ENCODE measurements at regions not wholly inside any gene's neighbourhood (a gene's known extent, or its start where the extent isn't known, plus 50 kb on each side); places are given as distances from the start of the nearest gene placed in this dataset.

DNA sequence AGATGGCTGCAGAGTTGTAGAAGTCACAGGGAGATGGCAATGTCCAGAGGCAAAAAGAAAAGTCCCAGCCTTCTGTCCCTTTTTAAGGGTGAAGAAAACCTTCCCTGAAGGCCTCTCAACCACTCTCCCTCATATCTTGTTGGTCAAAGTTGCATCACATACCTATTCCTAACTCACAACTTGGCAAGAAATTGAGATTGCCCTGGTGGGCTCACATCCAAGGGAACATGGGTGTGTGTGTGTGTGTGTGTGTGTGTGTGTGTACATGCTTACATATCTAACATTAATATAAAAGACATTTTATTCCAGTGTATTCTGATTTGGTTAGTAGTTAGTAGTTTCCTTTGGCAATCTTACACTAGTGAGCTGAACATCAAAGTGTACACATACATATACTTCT is 144.3 kb upstream of the SALL4 start (continued):
- TF ChIP-seq, protein P1, sequence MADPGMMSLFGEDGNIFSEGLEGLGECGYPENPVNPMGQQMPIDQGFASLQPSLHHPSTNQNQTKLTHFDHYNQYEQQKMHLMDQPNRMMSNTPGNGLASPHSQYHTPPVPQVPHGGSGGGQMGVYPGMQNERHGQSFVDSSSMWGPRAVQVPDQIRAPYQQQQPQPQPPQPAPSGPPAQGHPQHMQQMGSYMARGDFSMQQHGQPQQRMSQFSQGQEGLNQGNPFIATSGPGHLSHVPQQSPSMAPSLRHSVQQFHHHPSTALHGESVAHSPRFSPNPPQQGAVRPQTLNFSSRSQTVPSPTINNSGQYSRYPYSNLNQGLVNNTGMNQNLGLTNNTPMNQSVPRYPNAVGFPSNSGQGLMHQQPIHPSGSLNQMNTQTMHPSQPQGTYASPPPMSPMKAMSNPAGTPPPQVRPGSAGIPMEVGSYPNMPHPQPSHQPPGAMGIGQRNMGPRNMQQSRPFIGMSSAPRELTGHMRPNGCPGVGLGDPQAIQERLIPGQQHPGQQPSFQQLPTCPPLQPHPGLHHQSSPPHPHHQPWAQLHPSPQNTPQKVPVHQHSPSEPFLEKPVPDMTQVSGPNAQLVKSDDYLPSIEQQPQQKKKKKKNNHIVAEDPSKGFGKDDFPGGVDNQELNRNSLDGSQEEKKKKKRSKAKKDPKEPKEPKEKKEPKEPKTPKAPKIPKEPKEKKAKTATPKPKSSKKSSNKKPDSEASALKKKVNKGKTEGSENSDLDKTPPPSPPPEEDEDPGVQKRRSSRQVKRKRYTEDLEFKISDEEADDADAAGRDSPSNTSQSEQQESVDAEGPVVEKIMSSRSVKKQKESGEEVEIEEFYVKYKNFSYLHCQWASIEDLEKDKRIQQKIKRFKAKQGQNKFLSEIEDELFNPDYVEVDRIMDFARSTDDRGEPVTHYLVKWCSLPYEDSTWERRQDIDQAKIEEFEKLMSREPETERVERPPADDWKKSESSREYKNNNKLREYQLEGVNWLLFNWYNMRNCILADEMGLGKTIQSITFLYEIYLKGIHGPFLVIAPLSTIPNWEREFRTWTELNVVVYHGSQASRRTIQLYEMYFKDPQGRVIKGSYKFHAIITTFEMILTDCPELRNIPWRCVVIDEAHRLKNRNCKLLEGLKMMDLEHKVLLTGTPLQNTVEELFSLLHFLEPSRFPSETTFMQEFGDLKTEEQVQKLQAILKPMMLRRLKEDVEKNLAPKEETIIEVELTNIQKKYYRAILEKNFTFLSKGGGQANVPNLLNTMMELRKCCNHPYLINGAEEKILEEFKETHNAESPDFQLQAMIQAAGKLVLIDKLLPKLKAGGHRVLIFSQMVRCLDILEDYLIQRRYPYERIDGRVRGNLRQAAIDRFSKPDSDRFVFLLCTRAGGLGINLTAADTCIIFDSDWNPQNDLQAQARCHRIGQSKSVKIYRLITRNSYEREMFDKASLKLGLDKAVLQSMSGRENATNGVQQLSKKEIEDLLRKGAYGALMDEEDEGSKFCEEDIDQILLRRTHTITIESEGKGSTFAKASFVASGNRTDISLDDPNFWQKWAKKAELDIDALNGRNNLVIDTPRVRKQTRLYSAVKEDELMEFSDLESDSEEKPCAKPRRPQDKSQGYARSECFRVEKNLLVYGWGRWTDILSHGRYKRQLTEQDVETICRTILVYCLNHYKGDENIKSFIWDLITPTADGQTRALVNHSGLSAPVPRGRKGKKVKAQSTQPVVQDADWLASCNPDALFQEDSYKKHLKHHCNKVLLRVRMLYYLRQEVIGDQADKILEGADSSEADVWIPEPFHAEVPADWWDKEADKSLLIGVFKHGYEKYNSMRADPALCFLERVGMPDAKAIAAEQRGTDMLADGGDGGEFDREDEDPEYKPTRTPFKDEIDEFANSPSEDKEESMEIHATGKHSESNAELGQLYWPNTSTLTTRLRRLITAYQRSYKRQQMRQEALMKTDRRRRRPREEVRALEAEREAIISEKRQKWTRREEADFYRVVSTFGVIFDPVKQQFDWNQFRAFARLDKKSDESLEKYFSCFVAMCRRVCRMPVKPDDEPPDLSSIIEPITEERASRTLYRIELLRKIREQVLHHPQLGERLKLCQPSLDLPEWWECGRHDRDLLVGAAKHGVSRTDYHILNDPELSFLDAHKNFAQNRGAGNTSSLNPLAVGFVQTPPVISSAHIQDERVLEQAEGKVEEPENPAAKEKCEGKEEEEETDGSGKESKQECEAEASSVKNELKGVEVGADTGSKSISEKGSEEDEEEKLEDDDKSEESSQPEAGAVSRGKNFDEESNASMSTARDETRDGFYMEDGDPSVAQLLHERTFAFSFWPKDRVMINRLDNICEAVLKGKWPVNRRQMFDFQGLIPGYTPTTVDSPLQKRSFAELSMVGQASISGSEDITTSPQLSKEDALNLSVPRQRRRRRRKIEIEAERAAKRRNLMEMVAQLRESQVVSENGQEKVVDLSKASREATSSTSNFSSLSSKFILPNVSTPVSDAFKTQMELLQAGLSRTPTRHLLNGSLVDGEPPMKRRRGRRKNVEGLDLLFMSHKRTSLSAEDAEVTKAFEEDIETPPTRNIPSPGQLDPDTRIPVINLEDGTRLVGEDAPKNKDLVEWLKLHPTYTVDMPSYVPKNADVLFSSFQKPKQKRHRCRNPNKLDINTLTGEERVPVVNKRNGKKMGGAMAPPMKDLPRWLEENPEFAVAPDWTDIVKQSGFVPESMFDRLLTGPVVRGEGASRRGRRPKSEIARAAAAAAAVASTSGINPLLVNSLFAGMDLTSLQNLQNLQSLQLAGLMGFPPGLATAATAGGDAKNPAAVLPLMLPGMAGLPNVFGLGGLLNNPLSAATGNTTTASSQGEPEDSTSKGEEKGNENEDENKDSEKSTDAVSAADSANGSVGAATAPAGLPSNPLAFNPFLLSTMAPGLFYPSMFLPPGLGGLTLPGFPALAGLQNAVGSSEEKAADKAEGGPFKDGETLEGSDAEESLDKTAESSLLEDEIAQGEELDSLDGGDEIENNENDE (IDR thresholded peaks at IDR 0.05; ENCODE audit: insufficient replicate concordance, low read length): no peak
- TF ChIP-seq POLR2AphosphoS5 (IDR thresholded peaks at IDR 0.05; ENCODE audit: low read depth, low read length) (no peak), CHD1 (IDR thresholded peaks at IDR 0.05; ENCODE audit: low read depth, low read length) (no peak), TEAD4 (IDR thresholded peaks at IDR 0.05; ENCODE audit: low read depth, low read length) (no peak)

All from H1 (cell line).